Hematopoietic multipotent progenitor cell treated with erythropoietin and hydrocortisone succinate and interleukin-3 and kit ligand, for 6 days (in vitro differentiated cells): ENCODE measurements at regions not wholly inside any gene's neighbourhood (a gene's known extent, or its start where the extent isn't known, plus 50 kb on each side); places are given as distances from the start of the nearest gene placed in this dataset.

Experiments
- DNase-seq: peaks from one replicate; pipeline ENCODE4 v3.0.0-alpha.2; 2015

DNA sequence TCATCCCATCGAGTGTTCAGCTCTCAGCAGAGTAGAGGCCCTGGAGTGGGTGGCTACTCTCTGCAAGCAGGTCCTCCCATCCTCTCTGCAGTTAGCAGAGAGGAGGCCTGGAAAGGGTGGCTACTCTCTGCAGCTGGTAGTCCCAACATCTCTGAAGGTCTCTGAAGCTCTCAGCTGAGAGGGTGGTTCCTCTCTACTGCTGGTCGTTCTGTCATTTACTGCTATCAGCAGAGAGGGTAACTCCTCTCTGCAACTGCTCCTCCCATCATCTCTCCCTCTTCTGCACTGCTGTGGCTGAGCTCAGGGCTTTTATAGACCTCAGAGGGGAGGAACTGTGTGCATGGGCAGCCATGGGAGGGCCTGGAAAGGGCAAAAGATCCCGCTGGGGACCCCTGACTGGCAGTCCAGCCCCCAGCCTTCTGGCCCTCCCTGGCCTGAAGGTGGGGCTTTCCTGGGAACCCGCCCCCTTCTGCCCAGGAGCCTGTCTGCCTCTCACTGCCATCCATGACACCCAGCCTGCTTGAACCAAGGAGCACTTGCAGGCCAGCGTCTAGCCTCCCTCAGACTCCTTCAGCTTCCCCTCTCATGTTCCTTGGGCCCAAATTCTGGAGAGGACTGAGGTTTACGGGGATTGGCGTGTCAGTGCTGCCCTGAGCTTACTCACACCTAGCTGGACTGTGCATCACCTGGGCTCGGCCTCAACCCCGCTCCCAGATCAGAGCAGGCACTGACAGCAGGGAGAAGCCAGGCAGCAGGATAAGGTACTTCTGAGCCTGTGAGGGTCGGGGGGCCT, 898.3 kb upstream of the NEGR1 start:
- DNase-seq = no peak

DNA sequence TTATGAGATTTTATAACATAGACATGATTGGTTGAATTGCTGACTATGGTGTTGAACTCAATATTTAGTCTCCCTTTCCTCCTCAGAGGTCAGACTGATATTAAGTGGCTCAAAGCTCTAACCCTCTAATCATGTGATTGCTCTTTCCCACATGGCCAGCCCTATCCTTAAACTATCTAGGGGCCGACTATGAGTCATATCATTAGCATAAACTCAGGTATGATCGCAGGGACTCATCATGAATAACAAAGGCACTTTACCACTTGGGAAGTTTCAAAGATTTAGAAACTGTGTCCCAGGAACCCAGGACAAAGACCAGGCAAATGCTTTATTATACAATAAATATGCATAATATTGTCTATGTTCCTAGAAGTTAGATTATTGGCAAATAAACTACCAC, 894.6 kb upstream of the NEGR1 start:
- no peak for DNase-seq

DNA sequence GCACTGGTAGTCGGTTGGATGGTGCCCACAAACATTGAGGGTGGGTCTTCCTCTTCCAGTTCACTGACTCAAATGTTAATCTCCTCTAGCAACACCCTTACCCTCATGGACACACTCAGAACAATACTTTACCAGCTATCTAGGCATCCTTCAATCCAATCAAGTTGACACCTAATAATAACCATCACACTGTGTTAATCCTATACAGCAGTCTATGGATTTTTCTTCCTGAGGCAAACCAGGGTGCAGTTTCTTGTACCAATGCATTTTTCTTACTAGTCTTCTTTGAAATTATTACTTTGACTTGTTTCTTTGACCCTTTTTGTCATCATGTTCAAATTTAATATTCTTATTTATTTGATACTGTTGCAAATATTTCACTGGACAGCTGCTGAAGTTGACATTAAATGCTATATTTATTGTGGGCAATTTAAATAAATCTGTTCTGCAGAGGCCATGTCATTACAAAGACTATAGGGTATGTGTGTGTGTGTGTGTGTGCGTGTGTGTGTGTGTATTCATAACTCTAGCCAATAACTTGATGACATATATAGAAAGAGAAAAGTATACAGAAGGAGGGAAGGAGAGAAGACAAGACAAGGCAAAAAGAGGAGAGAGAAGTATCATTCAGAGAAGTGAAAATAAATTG, 884.8 kb upstream of the NEGR1 start:
- no peak for DNase-seq

DNA sequence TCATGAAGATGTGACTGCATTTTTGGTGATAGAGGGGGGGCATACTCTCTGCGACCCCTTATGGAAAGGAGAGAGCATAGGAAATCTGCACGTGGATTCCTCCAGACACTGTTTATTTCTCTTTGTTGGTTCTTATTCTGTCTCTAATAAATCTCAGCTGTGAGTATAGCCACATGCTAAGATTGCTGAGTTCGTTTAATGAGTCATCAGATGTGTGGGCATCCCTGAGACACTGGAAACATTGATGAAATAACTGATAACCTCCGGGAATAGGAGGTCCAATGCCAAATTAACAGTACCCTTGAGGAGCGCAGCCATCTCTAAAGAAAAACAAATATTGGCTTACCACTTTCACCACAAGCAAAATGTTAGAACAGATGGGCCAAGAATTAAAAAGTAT, 880.2 kb upstream of the NEGR1 start:
- no peak for DNase-seq

DNA sequence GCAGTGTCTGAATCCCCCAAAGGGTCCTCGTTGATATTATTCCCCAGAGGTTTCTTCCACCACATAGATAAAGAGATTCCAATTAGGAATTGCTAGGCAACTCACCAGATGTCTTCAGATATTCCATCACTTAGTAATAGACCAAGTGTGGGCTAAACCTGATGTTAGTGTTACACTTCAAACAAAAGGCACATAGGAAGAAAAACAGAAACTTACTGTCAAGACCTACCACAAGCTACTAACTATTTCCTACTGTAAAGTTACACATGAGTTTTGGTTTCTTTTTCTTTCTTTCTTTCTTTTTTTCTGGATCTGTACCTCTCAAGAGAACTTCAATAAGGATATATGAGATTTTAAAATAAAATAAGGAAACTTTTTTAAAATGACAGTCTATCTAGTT, 879.1 kb upstream of the NEGR1 start:
- no peak for DNase-seq

DNA sequence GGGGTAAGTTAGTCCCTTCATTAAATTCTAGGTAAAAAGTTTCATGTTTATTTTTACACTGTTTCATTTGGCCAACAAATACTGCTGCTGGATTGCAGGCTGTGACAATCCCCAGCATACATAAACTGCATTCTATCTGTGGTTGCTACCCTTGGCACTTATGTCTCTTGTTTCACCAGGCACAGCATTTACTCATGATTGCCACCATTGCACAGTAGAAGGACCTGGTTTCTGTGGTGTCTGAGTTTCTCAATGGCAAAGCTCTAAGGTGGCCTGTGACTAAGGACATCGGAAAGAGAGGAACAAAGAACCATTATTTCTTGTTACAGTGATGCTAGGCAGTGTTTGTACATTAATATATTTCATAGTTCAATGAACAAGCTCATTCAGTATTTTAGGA, 878.4 kb upstream of the NEGR1 start:
- DNase-seq = no peak

DNA sequence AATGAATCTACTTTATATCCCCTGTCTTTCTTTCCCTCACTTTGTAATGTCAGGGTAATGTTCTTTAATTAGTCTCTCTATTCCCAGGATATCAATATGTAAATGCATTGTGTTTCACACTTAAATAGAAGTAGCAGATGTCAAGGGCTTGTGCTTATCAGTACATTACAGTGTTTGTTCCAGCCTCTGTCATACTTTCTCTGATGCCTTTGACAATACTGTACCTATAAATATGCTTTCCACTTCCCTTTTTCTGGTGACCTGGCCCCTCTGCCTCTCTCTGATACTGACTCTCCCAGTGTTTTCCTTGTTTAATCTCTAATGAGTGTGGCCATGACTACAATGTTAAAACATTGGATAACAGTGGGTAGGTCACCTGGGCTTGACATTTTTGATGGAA, 862.0 kb upstream of the NEGR1 start:
- peak; percentile 42 for DNase-seq

DNA sequence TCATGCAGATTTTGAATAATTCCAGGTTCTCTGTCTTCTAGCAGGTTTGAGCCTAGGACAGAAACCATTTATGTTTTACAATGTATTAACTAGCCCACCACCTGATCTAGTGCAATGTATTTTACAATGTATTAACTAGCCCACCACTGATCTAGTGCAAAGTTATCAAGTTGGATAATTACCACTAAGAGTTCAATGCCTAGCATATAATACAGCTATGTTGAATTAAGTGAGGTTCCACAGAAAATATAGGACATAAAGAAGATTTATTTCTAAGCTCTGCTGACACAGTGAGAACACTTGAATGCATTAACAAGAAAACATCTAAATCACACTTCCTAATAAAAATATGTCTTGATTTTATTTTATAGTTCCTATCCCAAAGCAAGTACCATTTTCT, 854.6 kb upstream of the NEGR1 start:
- no peak for DNase-seq

DNA sequence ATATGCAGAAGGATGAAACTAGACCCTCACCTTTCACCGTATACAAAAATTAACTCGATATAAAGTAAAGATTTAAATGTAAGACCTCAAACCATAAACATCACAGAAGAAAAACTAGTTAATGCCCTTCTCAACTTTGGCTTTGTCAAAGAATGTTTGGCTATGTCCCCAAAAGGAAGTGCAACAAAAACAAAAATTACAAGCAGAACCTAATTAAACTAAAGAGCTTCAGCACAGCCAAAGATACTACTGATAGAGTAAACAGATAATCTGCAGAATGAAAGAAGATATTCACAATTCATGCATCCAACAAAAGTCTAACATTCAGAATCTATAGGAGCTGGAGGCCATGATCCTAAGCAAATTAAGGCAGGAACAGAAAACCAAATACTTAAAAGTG, 824.6 kb upstream of the NEGR1 start:
- DNase-seq = no peak

DNA sequence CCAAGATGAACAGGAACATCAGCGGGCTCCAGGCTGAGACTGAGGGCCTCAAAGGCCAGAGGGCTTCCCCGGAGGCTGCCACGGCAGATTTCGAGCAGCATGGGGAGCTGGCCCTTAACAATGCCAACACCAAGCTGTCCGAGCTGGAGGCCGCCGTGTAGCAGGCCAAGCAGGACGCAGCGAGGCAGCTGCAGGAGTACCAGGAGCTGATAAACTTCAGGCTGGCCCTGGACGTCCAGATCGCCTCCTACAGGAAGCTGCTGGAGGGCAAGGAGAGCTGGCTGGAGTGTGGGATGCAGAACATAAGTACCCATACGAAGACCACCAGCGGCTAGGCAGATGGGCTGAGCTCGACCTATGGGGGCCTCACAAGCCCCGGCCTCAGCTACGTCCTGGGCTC, 823.4 kb upstream of the NEGR1 start:
- DNase-seq = no peak

DNA sequence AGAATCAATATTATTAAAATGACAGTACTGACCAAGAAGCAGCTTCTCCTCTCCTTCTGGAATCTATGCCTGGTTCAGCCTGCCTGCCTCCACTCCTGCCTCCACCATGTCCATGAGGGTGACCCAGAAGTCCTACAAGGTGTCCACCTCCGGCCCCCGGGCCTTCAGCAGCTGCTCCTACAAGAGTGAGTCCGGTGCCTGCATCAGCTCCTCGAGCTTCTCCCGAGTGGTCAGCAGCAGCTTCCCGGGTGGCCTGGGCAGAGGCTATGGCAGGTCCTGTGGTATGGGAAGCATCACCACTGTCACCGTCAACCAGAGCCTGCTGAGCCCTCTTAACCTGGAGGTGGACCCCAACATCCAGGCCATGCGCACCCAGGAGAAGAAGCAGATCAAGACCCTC, 822.4 kb upstream of the NEGR1 start:
- no peak for DNase-seq

DNA sequence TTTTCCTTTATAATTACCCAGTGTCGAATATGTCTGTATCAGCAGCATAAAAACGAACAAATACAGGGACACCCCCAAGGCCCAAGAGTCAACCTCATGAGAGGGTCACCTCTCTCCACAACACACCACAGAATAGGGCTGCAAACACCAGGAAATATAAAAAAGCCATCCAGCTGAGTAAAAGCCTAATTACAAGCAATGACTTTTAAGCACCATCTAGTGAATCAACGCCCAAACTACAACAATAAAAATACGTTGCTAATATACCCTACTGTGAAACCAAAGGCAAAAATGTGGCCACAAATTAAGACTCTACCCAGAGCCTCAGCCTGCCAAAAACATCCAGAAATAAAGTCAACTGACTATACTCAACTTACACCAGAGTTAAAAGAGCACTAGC, 817.9 kb upstream of the NEGR1 start:
- DNase-seq = no peak

DNA sequence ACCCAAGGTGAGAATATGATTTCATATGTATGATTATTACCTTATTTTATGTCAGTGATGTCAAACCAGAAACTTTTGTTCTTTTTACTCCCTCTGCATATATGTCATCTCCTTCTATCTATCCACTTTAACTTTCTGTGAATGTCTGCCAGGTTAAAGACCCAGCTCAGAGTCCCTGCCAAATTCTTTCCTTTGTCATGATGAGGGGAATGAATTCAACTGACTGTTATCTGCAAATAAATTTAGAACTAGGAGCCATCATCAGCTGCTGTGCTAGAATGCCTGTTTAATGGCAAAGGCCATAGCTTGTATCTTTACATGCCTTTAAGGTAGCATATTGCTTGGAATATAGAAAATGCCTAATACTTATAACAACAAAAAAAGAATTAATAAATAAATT, 815.6 kb upstream of the NEGR1 start:
- no peak for DNase-seq

DNA sequence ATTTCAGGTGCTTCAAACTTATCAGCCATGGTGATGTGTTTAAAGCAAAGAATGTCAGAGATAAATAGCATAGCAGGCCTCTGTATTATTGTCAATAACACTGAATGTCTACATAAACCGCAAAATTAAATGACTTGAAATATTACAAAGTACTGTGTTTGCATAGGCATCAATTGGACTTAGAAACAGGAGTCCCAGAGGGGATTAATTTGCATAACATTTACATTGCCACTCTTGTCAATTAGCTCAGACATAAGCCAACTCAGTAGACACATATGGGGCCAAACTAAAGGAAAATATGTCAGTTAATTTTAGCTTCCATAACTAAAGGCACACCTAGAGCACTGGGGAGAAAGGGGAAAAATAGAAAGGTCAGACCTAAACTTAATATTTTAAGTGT, 814.5 kb upstream of the NEGR1 start:
- DNase-seq = no peak

DNA sequence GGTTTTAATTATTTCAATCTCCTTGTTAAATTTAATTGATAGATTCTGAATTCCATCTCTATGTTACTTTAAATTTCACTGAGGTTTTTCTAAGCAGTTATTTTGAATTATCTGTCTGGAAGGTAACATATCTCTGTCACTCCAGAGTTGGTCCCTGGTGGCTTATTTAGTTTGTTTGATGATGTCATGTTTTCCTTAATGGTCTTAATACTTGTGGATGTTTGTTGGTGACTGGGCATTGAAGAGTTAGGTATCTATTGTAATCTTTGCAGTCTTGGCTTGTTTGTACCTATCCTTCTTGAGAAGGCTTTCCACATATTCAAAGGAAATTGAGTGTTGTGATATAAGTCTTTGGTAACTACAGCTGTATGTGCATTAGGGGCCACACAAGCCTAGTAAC, 810.0 kb upstream of the NEGR1 start:
- DNase-seq = no peak

DNA sequence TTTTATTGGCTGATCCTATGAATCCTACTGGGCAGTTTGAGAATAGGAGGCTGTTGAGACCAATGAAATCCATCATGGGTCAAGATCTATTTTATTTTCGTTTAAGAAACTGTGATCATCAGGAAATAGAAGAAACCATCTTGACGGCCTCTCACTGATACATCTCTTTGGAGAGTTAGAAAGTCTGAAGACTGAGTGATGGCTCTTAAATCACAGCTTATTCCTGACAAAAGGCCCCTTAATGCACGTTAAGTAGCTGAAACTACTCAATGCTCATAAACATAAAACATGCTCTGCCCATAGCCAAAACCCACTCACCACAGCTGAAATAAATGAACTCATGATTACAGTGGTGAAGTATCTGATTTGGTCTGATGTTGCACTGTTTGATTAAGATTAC, 784.5 kb upstream of the NEGR1 start:
- DNase-seq = no peak

DNA sequence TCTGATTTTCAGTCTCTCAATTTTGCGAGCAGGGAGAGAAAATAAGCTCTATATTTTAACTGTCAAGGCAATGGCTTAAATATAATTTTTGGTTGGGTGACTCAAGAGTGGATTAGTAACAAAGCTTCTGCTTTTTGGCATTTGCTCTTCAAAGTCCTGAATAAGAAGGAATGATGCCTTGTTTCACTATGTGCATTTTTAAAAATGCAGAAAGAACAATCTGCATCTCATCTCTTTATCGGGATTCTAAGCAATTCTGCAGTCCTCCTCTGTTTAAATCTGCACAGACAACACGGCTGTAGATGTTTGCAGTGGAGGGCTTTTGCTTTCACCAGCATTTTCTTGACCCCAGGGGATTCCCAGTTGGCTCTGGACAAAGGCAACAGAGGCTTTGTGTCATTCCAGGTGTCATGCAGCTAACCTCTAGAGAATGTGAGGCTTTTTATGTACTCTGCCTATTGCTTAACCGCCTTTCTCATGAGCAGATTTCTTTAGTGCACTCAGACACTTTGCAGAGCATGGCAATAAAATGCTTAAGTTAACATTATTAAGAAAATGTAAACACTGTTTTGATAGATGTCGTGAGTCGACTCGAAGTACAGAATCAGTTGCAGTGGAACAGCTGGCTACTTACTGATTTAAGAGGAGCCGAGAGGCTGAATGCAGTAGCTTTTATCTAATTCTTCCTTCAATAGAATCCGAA, 783.2 kb upstream of the NEGR1 start:
- no peak for DNase-seq

DNA sequence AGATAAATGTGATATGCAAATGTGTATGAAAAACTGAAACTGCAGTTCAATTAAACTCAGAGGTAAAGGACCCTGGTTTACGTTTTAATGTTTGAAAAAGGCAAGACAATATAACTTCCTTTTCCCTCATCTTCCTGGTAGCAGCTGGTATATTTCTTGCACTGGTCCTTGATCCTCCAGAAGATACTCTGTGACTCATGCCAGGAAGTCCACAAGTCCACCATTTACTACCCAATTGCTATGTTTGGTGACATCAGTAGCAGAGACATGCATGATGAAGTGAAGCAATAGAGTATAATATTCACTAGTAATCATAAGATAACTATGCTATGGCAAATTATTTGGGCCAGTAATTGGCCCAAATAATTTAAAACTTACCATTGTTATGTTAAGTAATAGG, 774.5 kb upstream of the NEGR1 start:
- no peak for DNase-seq

DNA sequence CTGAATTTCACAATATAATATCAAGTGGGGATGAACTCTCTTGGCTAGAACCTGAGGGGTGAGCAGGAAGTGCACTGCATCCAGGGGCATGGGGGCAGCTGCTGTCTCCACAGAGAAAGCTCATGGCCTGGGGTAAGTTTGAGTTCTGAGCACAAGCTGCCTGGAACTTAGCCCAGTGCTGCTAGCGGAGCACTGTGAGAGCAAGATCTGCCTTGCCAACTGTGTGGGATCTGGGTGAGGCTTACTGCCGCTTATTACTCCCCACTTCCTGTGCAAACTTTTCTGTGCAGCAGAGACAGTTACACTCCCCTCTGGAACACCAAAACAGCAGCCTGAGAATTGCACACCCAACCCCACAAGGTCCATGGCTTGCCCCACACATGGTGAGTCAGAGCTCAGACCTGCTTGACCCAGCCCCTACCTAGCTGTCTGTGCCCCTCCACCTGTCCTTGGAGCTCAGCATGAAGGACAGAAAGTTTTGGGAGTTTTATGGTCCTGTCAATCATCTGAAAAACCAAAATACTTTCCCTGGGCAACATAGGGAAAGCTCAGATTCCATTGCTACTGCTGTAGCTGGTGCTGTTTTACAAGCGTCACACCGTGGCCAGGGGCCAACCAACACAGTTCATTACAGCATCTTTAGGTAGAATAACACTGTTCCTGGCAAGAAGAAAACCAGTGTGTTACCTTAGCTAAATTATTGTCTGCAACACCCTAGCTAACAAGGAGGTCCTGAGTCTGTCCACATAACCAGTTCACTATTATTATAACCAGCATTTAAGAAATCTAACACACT, 762.1 kb upstream of the NEGR1 start:
- no peak for DNase-seq

DNA sequence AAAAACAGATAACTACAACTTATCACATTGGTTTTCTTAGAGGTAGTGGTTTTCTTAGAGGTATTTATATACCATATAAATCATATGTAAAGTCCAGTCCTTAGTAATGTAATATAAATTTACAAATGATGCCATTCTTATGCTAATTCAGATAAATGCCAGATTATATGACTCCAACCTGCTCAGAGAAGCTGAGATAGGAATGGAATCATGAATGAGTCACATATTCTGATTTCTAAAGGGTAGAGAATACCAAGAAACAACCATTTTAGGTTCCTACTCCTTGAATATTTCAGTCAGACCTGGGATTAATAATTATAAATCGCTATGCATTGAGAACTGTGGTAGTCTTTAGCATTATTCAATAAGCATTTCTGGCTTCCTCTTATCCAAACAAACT, 760.1 kb upstream of the NEGR1 start:
- no peak for DNase-seq

DNA sequence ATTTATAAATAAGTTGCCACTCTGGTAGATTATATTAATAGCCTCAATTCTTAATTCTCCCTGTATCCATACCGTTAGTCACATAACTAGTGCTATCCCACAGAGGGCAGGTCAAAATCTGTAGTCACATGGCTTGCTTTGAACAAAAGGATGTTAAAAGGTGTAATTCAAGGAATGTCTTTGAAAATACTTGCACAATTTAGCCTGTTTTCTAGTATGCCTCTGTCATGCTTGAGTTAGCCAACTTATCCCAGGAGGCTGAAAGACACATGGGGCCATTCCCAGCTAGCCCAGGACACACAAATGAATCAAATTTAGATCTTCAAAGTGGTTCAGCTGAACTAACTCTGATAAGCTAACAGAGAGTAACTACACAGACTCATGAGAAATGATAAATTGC, 758.5 kb upstream of the NEGR1 start:
- DNase-seq = no peak

DNA sequence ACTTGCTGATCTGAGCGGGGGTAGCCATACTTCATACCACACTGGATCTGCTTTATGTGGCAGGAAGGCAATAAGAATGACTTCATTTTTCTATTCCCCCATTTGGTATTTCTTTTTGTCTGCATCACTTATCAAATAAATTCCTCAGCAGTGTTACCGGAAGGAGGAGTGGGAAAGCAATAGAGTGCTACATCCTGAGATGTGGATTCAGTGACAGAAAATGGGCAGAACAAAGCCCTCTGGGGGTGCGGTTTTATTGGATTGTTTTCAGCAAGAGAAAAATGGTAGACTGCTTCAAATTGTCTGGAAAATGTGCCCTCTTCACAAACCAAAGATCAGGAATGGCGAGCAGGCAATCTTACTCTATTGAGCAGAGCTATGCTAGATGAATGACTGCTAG, 751.9 kb upstream of the NEGR1 start:
- no peak for DNase-seq

DNA sequence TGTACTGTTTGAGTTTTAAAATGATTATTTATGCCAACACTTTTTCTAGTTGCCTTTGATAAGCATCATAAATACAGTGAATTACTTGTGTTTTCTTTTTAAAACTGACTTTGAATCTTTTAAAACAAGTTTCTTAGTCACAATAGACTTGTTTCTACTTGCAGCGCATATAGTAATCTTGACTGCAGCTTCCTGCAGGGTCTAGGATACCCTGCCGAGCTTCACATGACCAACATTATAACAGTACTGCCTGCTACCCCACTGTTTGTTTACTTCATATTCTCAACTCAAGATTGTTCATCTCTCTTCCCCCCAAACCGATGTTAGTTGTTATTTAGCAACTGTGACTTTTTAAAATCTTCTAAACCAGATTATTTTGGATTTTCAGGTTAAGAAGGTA, 751.3 kb upstream of the NEGR1 start:
- no peak for DNase-seq

DNA sequence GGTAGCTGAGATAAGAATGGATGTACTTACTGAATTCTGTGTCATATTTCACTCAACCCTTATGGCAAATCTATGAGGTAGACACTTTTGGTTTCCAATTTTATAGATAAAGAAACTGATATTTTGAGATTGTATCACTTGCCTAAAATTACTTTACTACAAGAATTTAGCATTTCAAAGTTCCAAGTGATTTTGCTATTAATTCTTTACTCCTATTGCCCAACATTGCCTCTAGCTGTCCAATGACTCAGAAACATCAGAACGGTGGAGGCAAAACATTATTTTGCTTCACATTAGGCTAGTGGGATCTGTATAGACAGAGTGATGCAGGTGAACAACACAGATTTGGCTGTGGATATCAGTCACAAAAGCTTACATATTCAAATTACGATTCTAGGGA, 747.2 kb upstream of the NEGR1 start:
- DNase-seq = no peak
